HL-60 (cell line): ENCODE measurements at regions not wholly inside any gene's neighbourhood (a gene's known extent, or its start where the extent isn't known, plus 50 kb on each side); places are given as distances from the start of the nearest gene placed in this dataset.

Source experiments
- CTCF ChIP-seq: IDR thresholded peaks from one replicate; pipeline ENCODE4 v1.5.1; 2011; ENCODE audit warnings: low read length, control low read depth, inconsistent platforms; ENCODE audit not compliant: insufficient read depth
- GABPA ChIP-seq: IDR thresholded peaks from 2 replicates; pipeline ENCODE4 v1.6.1; 2012; ENCODE audit warnings: low read depth
- POLR2AphosphoS5 ChIP-seq: IDR thresholded peaks from 2 replicates; pipeline ENCODE4 v1.6.1; 2012; ENCODE audit warnings: low read depth
- REST ChIP-seq: IDR thresholded peaks from 2 replicates; pipeline ENCODE4 v1.6.1; 2012; ENCODE audit warnings: low read depth; ENCODE audit not compliant: insufficient replicate concordance
- SPI1 ChIP-seq: IDR thresholded peaks from 2 replicates; pipeline ENCODE4 v1.6.1; 2012; ENCODE audit warnings: low read depth, mild to moderate bottlenecking, borderline replicate concordance

GRCh38 chr15:50815958-50816590 is 50.6 kb upstream of the SPPL2A start:
- TF ChIP-seq REST (no peak), CTCF (no peak), SPI1 (no peak), POLR2AphosphoS5 (no peak), GABPA (no peak)
